B cell (primary cell): ENCODE measurements at regions not wholly inside any gene's neighbourhood (a gene's known extent, or its start where the extent isn't known, plus 50 kb on each side); places are given as distances from the start of the nearest gene placed in this dataset.

Source experiments
- ATAC-seq: fragments of 200-7000 bp; cut with Tn5 transposase; one replicate; pipeline ENCODE4 v1.10.0; 2021; ENCODE audit warnings: low read depth, mild to moderate bottlenecking, moderate number of reproducible peaks, moderate library complexity
- CTCF ChIA-PET: fragments of 350-600 bp; sonication (Branson Sonifier 250); formaldehyde crosslinking; loops from one replicate; lab custom pipeline; 2021; ENCODE audit warnings: antibody characterized with exemption, inconsistent platforms; lab: Charles Lee
- POLR2A ChIA-PET: fragments of 350-600 bp; sonication (Branson Sonifier 250); formaldehyde crosslinking; loops from one replicate; lab custom pipeline; 2021; ENCODE audit warnings: antibody characterized with exemption; lab: Charles Lee
- DNase-seq: peaks from one replicate; pipeline ENCODE4 v3.0.0; 2013
- H2AFZ ChIP-seq: 2 replicates; pipeline ENCODE4 v1.6.1; 2012; ENCODE audit warnings: mild to moderate bottlenecking, low read depth, low read length; ENCODE audit not compliant: insufficient read depth, poor library complexity, severe bottlenecking
- H3K27ac ChIP-seq, 2 donors: 1 replicate in 1 of 2; 2 replicates in 1 of 2; pipeline ENCODE4 v1.5.1; 2012 to 2013; ENCODE audit warnings: low read length in 2 of 2, mild to moderate bottlenecking in 2 of 2, moderate library complexity in 1 of 2
- H3K27me3 ChIP-seq, 4 experiments: fragments of 200-600 bp in 1 of 4; sonication (generic) in 1 of 4; replicated peaks in 1 of 4; 1 replicate in 2 of 4; 2 replicates in 2 of 4; pipeline versions ENCODE4 v1.6.1 to v1.7.0; 2013 to 2016; ENCODE audit warnings: low read length in 3 of 4, mild to moderate bottlenecking in 2 of 4, mixed read lengths in 1 of 4, moderate library complexity in 1 of 4; ENCODE audit not compliant: insufficient read depth in 4 of 4, control insufficient read depth in 3 of 4; ENCODE audit errors: control extremely low read depth in 1 of 4
- H3K36me3 ChIP-seq, 2 experiments: replicated peaks in 1 of 2; 1 replicate in 1 of 2; 2 replicates in 1 of 2; pipeline versions ENCODE4 v1.6.1 to v1.7.1; 2013; ENCODE audit warnings: low read length in 1 of 2; ENCODE audit not compliant: insufficient read depth in 2 of 2, control insufficient read depth in 1 of 2; ENCODE audit errors: control extremely low read depth in 1 of 2, extremely low read depth in 1 of 2
- H3K4me1 ChIP-seq, 2 donors: fragments of 200-600 bp in 1 of 2; sonication (generic) in 1 of 2; 1 replicate in 1 of 2; 2 replicates in 1 of 2; pipeline versions ENCODE4 v1.5.1 to v1.6.1; 2013 to 2017; ENCODE audit warnings: low read length in 2 of 2; ENCODE audit not compliant: control insufficient read depth in 2 of 2, insufficient read depth in 2 of 2
- H3K4me2 ChIP-seq: replicated peaks from 2 replicates; pipeline ENCODE3; 2012; ENCODE audit warnings: mild to moderate bottlenecking, low read depth, low read length; ENCODE audit not compliant: poor library complexity, severe bottlenecking
- H3K4me3 ChIP-seq, 5 experiments: fragments of 200-600 bp in 1 of 5; sonication (generic) in 1 of 5; 1 replicate in 3 of 5; 2 replicates in 2 of 5; pipeline versions ENCODE4 v1.5.1 to v1.7.0; 2011 to 2016; ENCODE audit warnings: low read length in 4 of 5, mild to moderate bottlenecking in 4 of 5, low read depth in 2 of 5, control low read depth in 1 of 5, moderate library complexity in 1 of 5; ENCODE audit not compliant: insufficient read depth in 1 of 5; ENCODE audit errors: control extremely low read depth in 1 of 5, extremely low read depth in 1 of 5
- H3K79me2 ChIP-seq: fragments of 200-600 bp; sonication (generic); one replicate; pipeline ENCODE4 v1.6.0; 2016; ENCODE audit warnings: low read length; ENCODE audit not compliant: control insufficient read depth, insufficient read depth
- H3K9ac ChIP-seq: fragments of 200-600 bp; sonication (generic); 2 replicates; pipeline ENCODE4 v1.6.1; 2017; ENCODE audit warnings: mild to moderate bottlenecking, low read length, moderate library complexity
- H3K9me3 ChIP-seq, 3 donors: one replicate each; pipeline versions ENCODE4 v1.6.1 to v1.7.1; 2013; ENCODE audit warnings: low read length in 2 of 3; ENCODE audit not compliant: control insufficient read depth in 2 of 3, insufficient read depth in 1 of 3; ENCODE audit errors: control extremely low read depth in 1 of 3
- H4K20me1 ChIP-seq: 2 replicates; pipeline ENCODE4 v1.6.0; 2012; ENCODE audit warnings: mild to moderate bottlenecking, low read length; ENCODE audit not compliant: insufficient read depth, control insufficient read depth, poor library complexity, severe bottlenecking
- H3K27ac Mint-ChIP-seq: one replicate; pipeline ENCODE4 v1.8.0; 2021; ENCODE audit warnings: mixed read lengths
- H3K27me3 Mint-ChIP-seq: one replicate; pipeline ENCODE4 v1.8.0; 2021; ENCODE audit warnings: mixed read lengths
- H3K4me1 Mint-ChIP-seq: one replicate; pipeline ENCODE4 v1.8.0; 2021; ENCODE audit warnings: mixed read lengths
- H3K4me3 Mint-ChIP-seq: one replicate; pipeline ENCODE4 v1.8.0; 2021; ENCODE audit warnings: mixed read lengths
- H3K9me3 Mint-ChIP-seq: one replicate; pipeline ENCODE4 v1.8.0; 2022; ENCODE audit warnings: mixed read lengths; ENCODE audit not compliant: insufficient read depth
- EZH2 ChIP-seq: IDR thresholded peaks from 2 replicates; pipeline ENCODE4 v1.6.1; 2012; ENCODE audit warnings: borderline replicate concordance, low read depth, mild to moderate bottlenecking, moderate library complexity, low read length; ENCODE audit not compliant: insufficient read depth, poor library complexity, severe bottlenecking
- WGBS: methylation state at CpG from one replicate; pipeline ENCODE4 v1.1.5; 2013; ENCODE audit warnings: missing lambda C conversion rate; ENCODE audit not compliant: insufficient coverage; 5-methylcytosine and 5-hydroxymethylcytosine counted together
- intact Hi-C: fragments of 100-400 bp; cut with micrococcal nuclease; formaldehyde crosslinking; loops from one replicate; pipeline ENCODE4 v1.10.0; 2022
- TF ChIP-seq, protein P1 (sequence below): fragments of 200-600 bp; IDR thresholded peaks from one replicate; pipeline ENCODE4 v1.8.0; 2022; ENCODE audit warnings: antibody characterized with exemption, mild to moderate bottlenecking

DNA sequence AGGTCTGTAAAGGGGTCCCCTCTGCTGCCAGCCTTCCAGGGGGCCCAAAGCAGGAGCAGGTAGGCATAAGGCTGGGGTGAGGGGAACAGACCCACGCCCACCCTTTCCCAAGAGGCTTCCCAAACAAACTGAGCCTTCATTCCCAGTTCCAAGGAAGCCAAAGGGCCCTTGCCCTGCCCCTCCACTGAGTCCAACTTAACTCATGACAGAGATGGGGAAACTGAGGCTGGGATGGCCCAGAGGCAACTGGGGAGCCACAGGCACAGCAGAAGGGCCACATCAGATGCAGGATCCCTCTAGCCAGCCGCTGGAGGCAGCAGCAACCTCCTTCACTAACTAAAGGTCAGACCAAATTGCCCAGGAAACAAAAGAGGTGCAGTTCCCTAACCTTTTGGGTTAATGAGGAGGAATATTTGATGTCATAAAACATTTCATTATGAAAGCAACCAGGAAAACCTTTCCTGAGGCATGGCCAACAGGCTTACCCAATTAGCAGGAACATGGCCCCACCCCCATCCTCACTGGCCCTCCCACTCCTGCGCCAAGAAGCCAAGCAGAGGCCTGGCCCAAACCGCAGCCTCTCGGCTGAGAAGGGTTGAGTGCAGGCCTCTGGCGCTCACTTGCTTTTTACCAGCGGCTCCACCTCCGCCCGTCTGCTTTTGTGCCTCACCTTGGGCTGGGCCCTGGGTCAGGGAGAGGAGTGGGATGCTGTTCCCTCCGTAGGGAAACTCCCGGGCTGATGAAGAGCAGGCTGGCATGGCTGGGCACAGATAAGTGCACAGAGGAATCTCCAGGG, 293.5 kb upstream of the RTL1 start:
- intact Hi-C loops = no loop called here
- H3K27me3 ChIP-seq = no peaks in the 10 kb centered on the region
- CTCF ChIA-PET = no interaction called here
- no peak overlapping the region for H3K4me2 ChIP-seq
- H3K79me2 ChIP-seq = no peaks in the 10 kb centered on the region
- no peaks in the 10 kb centered on the region for H3K4me1 Mint-ChIP-seq
- no peak overlapping the region for H2AFZ ChIP-seq
- H3K36me3 ChIP-seq = no peaks in the 10 kb centered on the region
- POLR2A ChIA-PET = no interaction called here
- H3K27me3 Mint-ChIP-seq = no peaks in the 10 kb centered on the region
- ATAC-seq (no peak), DNase-seq (no peak)
- no peak overlapping the region for H3K27ac Mint-ChIP-seq
- H3K27ac ChIP-seq = no peak overlapping the region
- peaks cover 2% of the 10 kb centered on the region for H3K9me3 Mint-ChIP-seq
- no peaks in the 10 kb centered on the region for H3K4me1 ChIP-seq
- no peak overlapping the region for H3K4me3 ChIP-seq
- H3K4me3 Mint-ChIP-seq = no peak overlapping the region
- no peak overlapping the region for H3K9ac ChIP-seq
- WGBS = 97% methylated on average over 9 of the region's 11 CpGs
- no peaks in the 10 kb centered on the region for H4K20me1 ChIP-seq
- peaks cover 0 to 41% (median 0%) of the 10 kb centered on the region in 3 donors for H3K9me3 ChIP-seq
- TF ChIP-seq EZH2 = no peak
- TF ChIP-seq, protein P1, sequence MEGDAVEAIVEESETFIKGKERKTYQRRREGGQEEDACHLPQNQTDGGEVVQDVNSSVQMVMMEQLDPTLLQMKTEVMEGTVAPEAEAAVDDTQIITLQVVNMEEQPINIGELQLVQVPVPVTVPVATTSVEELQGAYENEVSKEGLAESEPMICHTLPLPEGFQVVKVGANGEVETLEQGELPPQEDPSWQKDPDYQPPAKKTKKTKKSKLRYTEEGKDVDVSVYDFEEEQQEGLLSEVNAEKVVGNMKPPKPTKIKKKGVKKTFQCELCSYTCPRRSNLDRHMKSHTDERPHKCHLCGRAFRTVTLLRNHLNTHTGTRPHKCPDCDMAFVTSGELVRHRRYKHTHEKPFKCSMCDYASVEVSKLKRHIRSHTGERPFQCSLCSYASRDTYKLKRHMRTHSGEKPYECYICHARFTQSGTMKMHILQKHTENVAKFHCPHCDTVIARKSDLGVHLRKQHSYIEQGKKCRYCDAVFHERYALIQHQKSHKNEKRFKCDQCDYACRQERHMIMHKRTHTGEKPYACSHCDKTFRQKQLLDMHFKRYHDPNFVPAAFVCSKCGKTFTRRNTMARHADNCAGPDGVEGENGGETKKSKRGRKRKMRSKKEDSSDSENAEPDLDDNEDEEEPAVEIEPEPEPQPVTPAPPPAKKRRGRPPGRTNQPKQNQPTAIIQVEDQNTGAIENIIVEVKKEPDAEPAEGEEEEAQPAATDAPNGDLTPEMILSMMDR = no peak

DNA sequence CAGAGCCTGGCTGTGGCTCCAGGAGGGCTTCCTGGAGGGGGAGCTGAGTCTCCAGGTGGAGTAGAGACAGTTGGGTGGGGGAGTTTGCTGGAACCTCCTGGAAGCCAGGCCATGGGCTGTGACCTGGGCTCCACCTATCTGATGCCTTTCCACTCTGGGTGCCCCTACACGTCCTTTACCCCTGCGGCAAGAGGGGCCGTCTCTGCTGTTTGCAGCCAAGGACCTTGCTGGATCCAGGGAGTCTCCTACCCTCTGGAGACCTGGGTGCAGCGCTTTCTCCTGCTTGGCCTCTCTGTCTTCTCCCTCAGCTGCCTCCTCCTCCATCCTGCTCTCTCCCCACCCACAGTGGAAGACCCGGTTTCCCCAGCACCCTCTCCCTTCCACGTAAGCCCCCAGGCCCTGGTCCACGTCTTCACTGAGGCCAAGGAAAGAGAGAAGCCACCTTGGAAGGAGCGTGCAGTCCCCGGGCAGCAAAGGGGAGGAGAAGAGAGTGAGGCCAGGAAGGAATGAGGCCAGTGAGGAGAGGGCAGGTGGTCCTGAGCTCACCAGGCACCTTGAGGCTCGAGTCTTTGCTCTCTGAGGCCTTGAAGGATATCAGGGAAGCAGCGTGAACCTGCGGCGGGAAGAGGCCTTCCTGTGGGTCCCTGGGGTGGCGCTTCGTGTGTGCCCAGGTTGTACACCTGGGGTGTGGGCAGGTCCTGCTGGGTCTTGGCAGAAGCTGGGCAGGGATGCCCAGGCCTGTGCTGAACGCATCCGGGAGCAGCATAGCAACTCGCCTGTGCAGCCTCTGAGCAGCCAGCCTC, 294.3 kb upstream of the RTL1 start:
- ChIA-PET CTCF (no interaction called here), POLR2A (no interaction called here)
- no peaks in the 10 kb centered on the region for H3K36me3 ChIP-seq
- H3K27ac Mint-ChIP-seq = no peak overlapping the region
- H3K9ac ChIP-seq = no peak overlapping the region
- TF ChIP-seq, protein P1 = no peak
- TF ChIP-seq EZH2 = no peak
- no peaks in the 10 kb centered on the region for H3K27me3 ChIP-seq
- peaks cover 2% of the 10 kb centered on the region for H3K9me3 Mint-ChIP-seq
- DNase-seq (no peak), ATAC-seq (no peak)
- no peaks in the 10 kb centered on the region for H3K27me3 Mint-ChIP-seq
- no peak overlapping the region for H3K4me3 Mint-ChIP-seq
- no peaks in the 10 kb centered on the region for H3K79me2 ChIP-seq
- no peak overlapping the region for H3K4me3 ChIP-seq
- H2AFZ ChIP-seq = no peak overlapping the region
- no peaks in the 10 kb centered on the region for H3K4me1 Mint-ChIP-seq
- H3K27ac ChIP-seq = no peak overlapping the region
- no peaks in the 10 kb centered on the region for H3K4me1 ChIP-seq
- no peak overlapping the region for H3K4me2 ChIP-seq
- intact Hi-C loops = no loop called here
- no peaks in the 10 kb centered on the region for H4K20me1 ChIP-seq
- WGBS = 94% methylated on average over 17 of the region's 18 CpGs
- peaks cover 0 to 47% (median 0%) of the 10 kb centered on the region in 3 donors for H3K9me3 ChIP-seq
